Neutrophil (primary cell): ENCODE measurements at regions not wholly inside any gene's neighbourhood (a gene's known extent, or its start where the extent isn't known, plus 50 kb on each side); places are given as distances from the start of the nearest gene placed in this dataset.
"Not testable (repeated sequence)": the region's sequence is repeated elsewhere in the genome, so short reads cannot be mapped to it uniquely, and the experiment has no call there.

Experiments
- H3K27ac ChIP-seq: fragments of 200-600 bp; sonication (generic); 2 replicates; pipeline ENCODE4 v1.5.1; 2016; ENCODE audit warnings: mild to moderate bottlenecking, moderate library complexity
- H3K27me3 ChIP-seq: fragments of 200-600 bp; sonication (generic); 2 replicates; pipeline ENCODE4 v1.6.0; 2016; ENCODE audit warnings: mild to moderate bottlenecking
- H3K36me3 ChIP-seq: fragments of 200-600 bp; sonication (generic); 2 replicates; pipeline ENCODE4 v1.5.1; 2017
- H3K4me1 ChIP-seq, 2 experiments: fragments of 200-600 bp in 1 of 2; sonication (generic) in 1 of 2; 1 replicate in 1 of 2; 2 replicates in 1 of 2; pipeline versions ENCODE4 v1.5.1 to v1.6.1; 2013 to 2016; ENCODE audit warnings: low read depth in 1 of 2, low read length in 1 of 2, mild to moderate bottlenecking in 1 of 2, moderate library complexity in 1 of 2; ENCODE audit not compliant: control insufficient read depth in 1 of 2, insufficient read depth in 1 of 2
- H3K4me3 ChIP-seq, 2 experiments: fragments of 200-600 bp in 1 of 2; sonication (generic) in 1 of 2; 1 replicate in 1 of 2; 2 replicates in 1 of 2; pipeline ENCODE4 v1.5.1; 2013 to 2016; ENCODE audit warnings: low read depth in 1 of 2, low read length in 1 of 2, mild to moderate bottlenecking in 1 of 2, moderate library complexity in 1 of 2
- H3K9me3 ChIP-seq: fragments of 200-600 bp; sonication (generic); 2 replicates; pipeline ENCODE4 v1.5.1; 2016
- CTCF ChIP-seq: fragments of 200-600 bp; sonication (generic); IDR thresholded peaks from 2 replicates; pipeline ENCODE4 v1.5.1; 2016; ENCODE audit warnings: antibody characterized with exemption

DNA sequence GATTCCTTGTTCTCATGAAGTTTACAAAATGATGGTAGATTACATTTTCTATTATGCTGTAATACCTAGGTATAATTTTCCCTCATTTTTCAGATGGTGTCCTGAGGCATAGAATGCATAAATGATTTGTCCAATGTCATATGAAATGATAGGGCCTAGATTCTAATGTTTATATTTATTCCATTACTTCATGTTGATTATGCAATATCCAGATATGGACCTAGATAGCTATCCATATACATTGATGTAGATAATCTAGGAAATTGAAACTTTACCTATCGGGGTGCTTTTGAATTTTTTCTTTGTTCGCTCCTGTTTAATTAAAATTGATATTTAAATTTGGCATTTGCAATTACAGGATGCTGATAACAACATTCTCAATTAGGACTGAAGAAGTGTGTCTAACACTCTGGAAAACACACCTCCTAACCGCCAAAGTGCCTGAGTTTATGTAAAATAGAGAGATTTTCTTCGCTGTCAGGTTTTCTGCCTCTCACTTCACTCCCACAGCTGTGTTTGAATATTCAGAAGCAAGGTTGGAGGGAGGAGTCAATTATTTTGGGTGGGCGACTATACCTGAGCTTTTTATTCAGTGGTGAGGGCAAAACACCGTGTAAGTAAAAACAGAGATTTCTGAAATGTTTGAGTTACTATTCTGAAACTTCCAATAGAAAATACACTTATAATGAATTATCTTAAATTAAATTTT lies 164.4 kb upstream of the ATP2B1 start:
- H3K27ac ChIP-seq: no peak overlapping the region
- H3K27me3 ChIP-seq: no peaks in the 10 kb centered on the region
- no peak for TF ChIP-seq CTCF
- no peaks in the 10 kb centered on the region for H3K36me3 ChIP-seq
- H3K4me1 ChIP-seq: no peaks in the 10 kb centered on the region
- no peak overlapping the region for H3K4me3 ChIP-seq
- no peaks in the 10 kb centered on the region for H3K9me3 ChIP-seq

GRCh38 chr12:89870413-89871184 lies 162.0 kb upstream of the ATP2B1 start:
- Histone ChIP-seq H3K27me3 (no peaks in the 10 kb centered on the region), H3K36me3 (no peaks in the 10 kb centered on the region), H3K9me3 (no peaks in the 10 kb centered on the region), H3K4me3 (no peak overlapping the region), H3K4me1 (no peaks in the 10 kb centered on the region), H3K27ac (no peak overlapping the region)
- no peak for TF ChIP-seq CTCF

DNA sequence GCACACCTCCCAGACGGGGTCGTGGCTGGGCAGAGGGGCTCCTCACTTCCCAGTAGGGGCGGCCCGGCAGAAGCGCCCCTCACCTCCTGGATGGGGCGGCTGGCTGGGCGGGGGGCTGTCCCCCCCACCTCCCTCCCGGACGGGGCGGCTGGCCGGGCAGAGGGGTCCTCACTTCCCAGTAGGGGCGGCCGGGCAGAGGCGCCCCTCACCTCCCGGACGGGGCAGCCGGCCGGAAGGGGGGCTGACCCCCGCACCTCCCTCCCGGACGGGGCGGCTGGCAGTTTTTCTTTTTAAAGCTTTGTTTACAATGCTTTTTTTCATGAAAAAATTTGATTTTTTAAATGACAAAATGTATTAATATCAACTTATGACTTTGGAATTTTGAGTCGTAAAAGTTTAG lies 159.0 kb upstream of the ATP2B1 start:
- peaks cover 20 to 23% of the 10 kb centered on the region in 2 experiments for H3K4me1 ChIP-seq
- not testable (repeated sequence) for H3K9me3 ChIP-seq, H3K36me3 ChIP-seq, H3K4me3 ChIP-seq, H3K27me3 ChIP-seq, H3K27ac ChIP-seq

DNA sequence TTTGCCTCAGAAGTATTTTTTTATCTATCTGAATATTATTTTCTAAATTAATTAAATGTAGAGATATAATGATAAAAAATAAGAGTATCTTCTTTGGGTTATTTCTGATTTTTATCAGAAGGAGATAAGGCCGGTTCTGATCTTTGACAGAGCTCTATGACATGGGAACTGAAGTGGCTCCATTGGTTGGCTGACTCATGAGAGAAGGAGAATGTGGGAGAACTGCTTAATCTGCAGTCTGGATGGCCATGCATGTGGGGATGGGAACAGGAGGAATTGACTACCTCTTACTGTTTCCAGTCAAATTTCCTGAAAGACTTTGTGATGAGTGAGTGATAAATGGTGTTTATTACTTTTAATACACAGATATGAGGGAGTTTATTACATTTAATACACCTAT lies 155.8 kb upstream of the ATP2B1 start:
- Histone ChIP-seq H3K36me3 (no peaks in the 10 kb centered on the region), H3K27me3 (no peaks in the 10 kb centered on the region), H3K9me3 (no peaks in the 10 kb centered on the region), H3K4me3 (no peak overlapping the region), H3K4me1 (peaks cover 28 to 37% of the 10 kb centered on the region in 2 experiments), H3K27ac (peak overlapping the region; percentile 97)
- TF ChIP-seq CTCF: no peak

GRCh38 chr12:89863968-89864367 lies 155.3 kb upstream of the ATP2B1 start:
- Histone ChIP-seq H3K4me3 (peak overlapping the region in 1 of 2 experiments; percentile 54), H3K27ac (peak overlapping the region; percentile 97), H3K36me3 (no peaks in the 10 kb centered on the region), H3K27me3 (no peaks in the 10 kb centered on the region), H3K9me3 (no peaks in the 10 kb centered on the region), H3K4me1 (peaks cover 28 to 37% of the 10 kb centered on the region in 2 experiments)
- TF ChIP-seq CTCF: no peak

- Histone ChIP-seq H3K4me1 (peaks cover 28 to 37% of the 10 kb centered on the region in 2 experiments), H3K9me3 (no peaks in the 10 kb centered on the region), H3K27ac (peak overlapping the region; percentile 97), H3K4me3 (peak overlapping the region; percentile 2 to 54), H3K36me3 (no peaks in the 10 kb centered on the region), H3K27me3 (no peaks in the 10 kb centered on the region)
- no peak for TF ChIP-seq CTCF
Observed at GRCh38 chr12:89863493-89863938, 154.9 kb upstream of the ATP2B1 start.
